Stimulated activated CD4-positive, alpha-beta T cell treated with anti-CD3 and anti-CD28 coated beads, Interleukin-12 subunit alpha, Interleukin-12 subunit beta, amount 100 ng/mL, for 24 hours (primary cell): ENCODE measurements at regions not wholly inside any gene's neighbourhood (a gene's known extent, or its start where the extent isn't known, plus 50 kb on each side); places are given as distances from the start of the nearest gene placed in this dataset.
"Not testable (repeated sequence)": the region's sequence is repeated elsewhere in the genome, so short reads cannot be mapped to it uniquely, and the experiment has no call there.

ENCODE experiments used
- DNase-seq, 2 experiments: peaks; one replicate each; pipeline ENCODE4 v3.0.0-alpha.2; 2020; ENCODE audit warnings: low read depth in 2 of 2

DNA sequence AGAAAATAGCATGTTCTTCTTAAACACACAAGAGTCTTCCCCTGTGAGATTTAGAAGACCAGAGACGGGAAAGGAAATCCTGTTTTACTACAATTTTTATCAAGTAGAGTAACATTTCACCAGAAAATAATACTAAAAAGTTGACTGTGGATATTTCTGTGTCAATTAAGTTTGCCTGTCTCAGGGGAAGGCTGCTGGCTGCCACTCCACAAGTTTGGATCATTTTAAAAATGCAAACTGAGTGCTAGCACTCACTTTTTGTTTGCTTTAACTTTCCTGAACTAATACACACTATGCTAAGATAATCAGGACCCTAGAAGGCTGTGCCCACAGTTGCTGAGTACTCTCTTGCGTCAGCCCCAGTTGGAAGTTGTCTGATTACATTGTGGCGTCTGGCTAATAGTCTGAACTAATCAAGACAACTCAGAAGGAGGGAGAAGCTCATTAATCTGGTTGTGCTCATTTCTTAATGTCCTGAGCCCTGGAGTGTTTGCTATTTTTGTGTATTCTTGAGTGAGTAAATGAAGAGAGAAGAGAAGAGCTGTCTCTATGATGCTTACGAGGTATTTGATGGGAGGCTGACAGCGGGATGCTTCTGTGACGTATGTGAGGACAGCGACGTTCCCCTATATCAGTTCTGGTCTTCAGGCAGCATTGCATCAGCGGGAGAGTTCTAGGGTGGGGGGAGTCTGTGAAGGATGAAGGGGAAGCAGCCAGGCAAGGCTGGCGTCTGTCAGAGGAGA, 664.2 kb downstream of the QKI start:
- DNase-seq: no peak

DNA sequence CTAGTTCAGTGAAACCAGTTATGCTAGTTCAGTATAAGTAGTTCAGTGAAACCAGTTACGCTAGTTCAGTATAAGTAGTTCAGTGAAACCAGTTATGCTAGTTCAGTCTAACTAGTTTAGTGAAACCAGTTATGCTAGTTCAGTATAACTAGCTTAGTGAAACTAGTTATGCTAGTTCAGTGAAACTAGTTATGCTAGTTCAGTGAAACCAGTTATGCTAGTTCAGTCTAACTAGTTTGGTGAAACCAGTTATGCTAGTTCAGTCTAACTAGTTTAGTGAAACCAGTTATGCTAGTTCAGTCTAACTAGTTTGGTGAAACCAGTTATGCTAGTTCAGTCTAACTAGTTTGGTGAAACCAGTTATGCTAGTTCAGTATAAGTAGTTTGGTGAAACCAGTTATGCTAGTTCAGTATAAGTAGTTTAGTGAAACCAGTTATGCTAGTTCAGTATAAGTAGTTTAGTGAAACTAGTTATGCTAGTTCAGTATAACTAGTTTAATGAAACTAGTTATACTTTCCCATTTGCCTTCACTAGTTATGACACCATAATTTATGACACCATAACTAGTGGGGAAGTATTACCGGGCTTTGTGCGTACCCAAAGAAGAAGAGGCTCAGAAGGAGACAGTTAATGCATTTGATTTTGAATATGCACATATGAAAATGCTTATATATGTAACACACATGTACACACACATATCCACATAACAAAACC, 662.5 kb downstream of the QKI start:
- DNase-seq: not testable (repeated sequence)

DNA sequence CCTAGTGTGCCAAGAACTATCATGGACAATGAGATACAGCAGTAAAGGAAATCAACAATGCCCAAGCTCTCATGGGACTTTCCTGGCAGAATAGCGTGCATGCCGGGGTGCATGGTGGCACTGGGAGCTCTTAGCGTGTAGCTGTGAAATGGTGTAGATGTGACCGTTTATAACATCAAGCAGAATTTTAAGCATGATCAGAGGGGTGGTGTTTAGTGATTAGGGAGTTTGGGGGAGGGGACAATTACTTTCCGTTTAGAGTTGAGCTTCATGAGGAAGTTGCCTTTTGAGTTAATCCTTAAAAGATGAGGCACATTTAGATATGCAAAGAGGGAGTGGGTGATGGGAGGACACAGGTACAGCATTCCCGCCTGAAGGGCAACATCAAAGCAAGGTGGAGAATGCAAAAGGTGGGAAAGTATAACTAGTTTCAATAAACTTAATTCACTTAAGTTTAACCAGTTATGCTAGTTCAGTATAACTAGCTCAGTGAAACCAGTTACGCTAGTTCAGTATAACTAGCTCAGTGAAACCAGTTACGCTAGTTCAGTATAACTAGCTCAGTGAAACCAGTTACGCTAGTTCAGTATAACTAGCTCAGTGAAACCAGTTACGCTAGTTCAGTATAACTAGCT, 661.6 kb downstream of the QKI start:
- no peak for DNase-seq

DNA sequence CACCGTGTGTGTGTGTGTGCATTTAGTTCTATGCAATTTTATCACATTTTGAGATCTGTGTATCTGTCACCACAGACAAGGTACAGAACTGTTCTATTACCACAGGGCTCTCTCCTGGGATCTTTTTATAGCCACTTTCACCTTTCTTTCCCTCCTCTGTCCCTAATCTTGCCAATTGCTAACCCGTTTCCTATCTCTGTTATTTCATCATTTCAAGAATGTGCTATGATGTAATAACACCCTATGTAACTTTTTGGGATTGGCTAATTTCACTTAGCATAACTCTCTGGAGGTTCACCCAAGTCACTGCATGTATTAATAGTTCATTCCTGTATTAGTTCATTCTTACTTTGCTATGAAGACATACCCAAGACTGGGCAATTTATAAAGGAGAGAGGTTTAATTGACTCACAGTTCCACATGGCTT, 657.7 kb downstream of the QKI start:
- DNase-seq: no peak

DNA sequence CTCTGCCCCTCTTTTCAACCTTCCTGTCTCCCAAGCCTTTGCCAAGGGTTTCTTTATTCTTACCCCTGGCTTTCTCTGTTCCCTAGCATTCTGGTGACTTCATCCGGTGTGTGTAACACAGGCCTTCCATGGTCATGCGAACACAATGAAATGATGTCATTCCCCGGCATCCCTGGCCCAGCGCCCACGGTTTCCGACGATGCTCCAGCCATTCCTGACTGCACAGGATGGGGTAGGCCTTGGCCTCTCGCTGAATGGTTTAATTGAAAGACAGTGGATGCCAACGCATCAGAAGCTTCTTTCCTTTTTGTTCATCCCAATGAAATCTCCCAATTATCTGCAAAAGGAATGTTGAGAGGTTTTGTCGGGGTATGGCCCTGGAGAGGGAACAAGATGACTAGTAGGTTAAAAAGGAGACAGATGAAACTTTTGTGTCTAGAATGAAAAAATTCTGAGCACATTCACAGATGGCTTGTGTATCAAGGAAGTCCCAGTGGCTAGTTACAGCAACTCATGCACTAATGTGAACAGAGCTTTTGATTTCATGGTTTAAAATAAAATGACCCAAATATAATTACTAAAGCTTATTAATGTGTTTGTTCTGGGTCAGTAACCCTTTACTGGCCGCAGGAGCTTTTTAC, 655.0 kb downstream of the QKI start:
- no peak for DNase-seq

DNA sequence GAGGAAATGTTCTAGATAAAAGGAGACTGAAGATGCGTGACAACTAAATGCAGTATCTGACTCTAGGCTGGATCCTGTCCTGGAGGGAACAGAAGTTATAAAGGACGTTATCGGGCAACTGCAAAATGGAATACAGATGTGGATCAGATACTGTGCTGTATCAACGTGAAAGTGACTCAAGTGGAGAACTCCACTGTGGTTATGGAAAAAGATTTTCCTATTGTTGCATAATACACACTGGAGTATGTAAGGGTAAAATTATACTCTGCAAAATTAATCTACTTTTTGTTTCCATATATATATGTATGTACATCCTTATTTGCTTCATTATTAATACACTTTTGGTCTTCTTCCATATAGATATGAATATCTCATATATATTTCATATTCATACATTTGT, 654.0 kb downstream of the QKI start:
- no peak for DNase-seq

DNA sequence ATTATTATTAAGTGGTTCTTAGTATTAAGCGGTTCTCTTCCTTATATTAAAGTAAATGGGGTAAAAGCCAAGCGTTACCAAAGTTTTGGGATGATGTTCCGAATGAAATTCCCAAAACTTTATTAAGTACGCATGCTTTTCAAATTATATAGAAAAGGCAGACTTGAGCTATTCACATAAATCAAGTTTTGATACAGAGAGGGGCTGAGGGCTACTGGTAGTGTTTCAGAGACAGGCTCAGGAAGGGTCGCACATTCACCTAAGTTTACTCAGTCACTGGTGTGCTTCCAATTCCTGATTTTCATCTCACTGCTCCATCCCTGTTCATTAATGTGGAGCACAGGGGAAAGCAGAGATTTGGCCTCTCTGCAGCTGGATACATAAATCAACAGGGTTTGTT, 652.2 kb downstream of the QKI start:
- DNase-seq: no peak

DNA sequence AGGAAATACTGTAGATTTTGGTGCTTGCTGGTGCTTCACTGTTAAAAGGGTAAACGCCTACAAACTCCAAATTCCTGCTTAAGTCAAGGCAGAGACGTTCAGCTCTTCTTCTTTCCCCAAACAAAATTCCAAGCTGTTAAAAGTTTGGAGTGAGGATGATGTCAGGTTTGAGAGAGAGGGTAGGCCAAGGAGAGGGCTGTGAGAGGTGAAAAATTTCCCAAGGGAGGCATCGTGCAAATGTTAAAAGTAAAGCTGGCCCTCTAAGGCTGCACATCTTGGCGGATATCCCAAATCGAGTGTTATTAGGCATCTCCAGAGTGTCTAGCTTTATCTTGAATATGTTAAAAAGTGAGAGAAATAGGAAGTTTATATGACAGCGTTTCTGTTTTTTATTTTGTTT, 651.8 kb downstream of the QKI start:
- no peak for DNase-seq

DNA sequence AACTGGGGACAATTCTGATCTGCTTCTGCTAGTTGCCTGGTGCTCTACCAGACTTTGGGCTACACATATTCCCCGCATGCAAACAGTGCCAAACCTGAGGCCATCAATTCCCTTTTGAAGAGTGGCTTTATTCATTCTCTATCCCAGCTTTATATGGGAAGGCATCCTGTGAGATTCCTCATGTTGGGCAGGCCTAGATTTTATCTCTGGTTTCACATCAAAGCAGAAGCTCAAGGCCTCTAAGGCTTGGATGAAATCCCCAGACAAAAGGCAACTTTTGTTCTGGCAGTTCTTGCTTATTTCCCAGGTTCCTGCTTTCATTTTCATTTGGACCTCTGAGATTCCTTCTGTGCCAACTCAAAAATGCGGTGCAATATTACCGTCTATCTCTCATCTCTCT, 648.8 kb downstream of the QKI start:
- DNase-seq: no peak

DNA sequence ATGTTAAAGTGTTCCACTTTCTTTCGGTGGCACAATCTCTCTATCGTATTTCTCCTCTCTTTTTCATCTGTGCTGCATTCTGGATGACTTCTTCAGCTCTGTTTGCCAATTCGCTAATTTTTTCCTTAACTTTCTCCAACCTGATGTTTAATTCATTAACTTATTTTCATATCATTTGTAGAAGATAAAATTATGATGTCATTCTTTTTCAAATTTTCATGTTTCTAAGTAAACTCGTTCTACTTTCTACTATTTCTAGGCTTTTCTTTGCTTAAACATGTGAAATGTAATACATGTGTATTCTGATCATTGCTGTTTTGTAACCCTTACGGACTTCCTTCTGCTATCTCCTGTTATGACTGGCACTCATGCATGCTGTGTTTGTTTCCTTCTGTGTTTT, 648.4 kb downstream of the QKI start:
- DNase-seq: no peak

GRCh38 chr6:164057876-164058275, 643.4 kb downstream of the QKI start:
- no peak for DNase-seq

- no peak for DNase-seq
These were observed 636.9 kb downstream of the QKI start for GRCh38 chr6:164051427-164051826.

DNA sequence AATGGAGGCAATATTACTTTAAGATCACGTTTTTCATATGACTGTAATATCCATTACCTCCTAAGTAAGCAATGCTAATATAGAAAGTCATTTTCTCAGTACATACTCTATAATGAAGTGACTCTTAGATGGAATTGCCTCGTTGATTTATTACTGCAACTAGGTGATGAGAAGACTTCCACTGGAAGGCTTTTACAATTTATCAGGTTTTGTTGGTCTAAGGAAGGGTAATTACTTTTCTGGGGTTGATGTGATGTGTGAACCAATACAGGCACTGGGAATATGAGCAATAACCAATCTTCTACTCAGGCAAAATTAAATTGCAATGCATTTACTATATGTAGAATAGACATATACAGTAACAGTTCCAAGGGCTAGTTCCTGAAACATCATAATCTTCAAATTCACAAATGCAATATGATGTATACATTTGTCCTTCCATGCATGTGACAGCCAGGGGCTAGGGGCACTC, 635.0 kb downstream of the QKI start:
- no peak for DNase-seq

DNA sequence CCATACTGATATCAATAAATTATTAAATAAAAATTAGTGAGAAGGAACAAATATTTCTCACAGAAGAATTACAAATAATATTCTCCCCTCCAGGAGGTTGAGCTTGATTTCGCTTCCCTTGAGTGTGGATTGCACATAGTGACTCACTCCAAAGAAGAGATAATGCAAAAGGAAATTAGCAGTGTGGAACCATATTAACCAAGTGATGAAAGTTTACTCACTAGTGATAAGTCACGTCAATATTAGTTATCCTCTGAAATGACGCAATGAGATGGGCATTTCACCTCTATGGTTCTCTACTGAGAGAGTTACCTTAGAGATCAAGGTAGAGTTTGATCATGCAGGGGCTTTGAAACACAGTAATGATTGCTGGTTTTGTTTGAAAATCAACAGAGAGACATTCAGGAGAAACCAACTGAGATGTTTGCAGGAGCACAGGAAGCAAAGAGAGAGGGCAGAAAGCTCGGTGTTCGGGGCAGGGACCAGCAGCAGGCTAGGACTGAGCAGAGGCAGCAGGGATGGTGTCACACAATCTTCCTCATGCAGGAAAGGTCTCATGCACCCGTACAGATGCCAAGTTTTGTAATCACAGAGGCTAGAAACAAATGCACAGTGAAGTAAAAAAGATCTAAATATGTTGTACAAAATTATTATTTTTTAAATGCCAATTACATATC, 634.5 kb downstream of the QKI start:
- no peak for DNase-seq

DNA sequence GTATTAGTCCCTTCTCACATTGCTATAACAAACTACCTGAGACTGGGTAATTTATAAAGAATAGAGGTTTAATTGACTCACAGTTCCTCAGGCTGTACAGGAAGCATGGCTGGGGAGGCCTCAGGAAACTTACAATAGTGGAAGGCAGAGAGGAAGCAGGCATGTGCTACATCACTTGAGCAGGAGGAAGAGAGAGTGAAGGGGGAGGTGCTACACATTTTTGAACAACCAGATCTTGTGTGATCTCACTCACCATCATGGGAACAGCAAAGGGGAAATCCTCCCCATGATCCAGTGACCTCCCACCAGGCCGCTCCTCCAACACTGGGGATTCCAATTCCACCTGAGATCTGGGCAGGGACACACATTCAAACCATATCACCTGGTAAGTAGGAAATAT, 630.6 kb downstream of the QKI start:
- DNase-seq: no peak

DNA sequence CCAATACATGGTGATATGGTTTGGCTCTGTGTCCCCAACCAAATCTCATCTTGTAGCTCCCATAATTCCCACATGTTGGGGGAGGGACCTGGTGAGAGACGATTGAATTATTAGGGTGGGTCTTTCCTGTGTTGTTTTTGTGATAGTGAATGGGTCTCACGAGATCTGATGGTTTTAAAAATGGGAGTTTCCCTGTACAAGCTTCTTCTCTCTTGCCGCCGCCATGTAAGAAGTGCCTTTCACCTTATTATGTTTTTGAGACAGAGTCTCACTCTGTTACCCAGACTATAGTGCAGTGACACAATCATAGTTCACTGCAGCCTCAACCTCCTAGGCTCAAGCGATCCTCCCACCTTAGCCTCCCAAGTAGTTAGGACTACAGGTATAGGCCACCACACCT, 629.1 kb downstream of the QKI start:
- not testable (repeated sequence) for DNase-seq

GRCh38 chr6:164042212-164042611, 627.7 kb downstream of the QKI start:
- no peak for DNase-seq

- no peak for DNase-seq
These were observed 626.5 kb downstream of the QKI start for GRCh38 chr6:164040994-164041393.

GRCh38 chr6:164039954-164040375, 625.4 kb downstream of the QKI start:
- DNase-seq: peak; percentile 0 to 3

DNA sequence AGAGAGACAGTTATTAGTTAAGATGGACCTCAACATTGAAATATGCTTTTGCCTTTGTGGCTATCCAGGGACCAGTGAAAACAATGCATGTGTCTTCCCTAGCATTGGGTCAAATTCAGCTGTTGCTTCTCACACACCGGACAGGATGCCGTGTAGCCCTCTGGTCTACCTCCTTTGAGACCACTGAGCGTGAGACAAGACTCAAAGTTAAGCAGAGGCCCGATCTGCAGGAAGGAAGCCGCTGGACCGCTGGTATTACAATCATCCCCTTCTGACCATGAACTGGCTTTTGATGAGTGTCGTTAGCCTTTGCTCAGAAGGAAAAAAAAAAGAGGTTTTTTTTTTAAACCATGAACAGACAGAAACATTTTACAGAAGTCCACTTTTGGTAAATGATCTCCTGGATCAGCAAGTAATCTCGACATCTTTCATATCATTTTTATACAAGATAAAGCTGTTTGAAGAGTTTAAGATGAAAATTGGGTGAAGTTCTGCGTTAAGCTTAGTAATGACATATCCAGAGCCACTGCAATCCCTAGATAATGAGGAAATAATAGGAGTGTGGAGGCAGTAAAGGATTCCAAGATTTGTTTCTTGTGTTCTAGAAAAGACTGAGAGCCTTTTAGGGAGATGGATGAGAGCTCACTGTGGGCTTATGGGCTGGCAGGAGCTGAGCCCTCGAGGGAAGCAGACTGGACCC, 622.8 kb downstream of the QKI start:
- no peak for DNase-seq

DNA sequence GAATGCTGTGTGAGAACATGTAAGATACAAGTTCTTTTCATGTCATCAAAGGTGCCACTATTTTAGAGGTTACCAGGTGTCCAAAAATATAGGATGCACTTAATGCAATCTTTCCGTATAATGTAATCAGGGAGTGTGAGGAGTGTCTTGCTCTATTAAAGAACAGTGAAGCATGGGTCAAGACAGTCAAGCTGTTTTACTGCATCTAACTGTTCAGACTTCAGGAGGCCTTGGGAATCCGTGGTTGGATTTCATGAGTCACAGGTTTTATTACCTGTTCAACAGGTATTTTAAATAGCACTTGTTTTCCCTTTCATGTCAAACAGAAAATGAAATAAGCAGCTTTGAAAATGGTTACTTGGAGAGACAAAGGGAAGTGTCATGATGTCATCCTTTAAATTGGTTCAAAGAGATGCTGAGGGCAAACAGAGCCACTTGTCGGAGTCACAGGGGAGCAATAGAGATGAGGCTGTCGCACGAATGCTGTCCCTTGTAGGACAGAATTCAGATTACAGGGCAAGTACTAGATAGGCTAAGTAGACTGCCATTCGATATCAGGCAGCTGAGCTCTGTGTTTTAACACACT, 621.5 kb downstream of the QKI start:
- no peak for DNase-seq
